Subcutaneous abdominal adipose tissue (tissue), 5 donors: ENCODE measurements at regions not wholly inside any gene's neighbourhood (a gene's known extent, or its start where the extent isn't known, plus 50 kb on each side); places are given as distances from the start of the nearest gene placed in this dataset.

Source experiments
- H3K27ac ChIP-seq: one replicate; pipeline ENCODE4 v1.7.0; 2013; ENCODE audit warnings: low read depth, mild to moderate bottlenecking, inconsistent platforms, low read length, moderate library complexity
- H3K27me3 ChIP-seq, 5 donors: one replicate each; pipeline ENCODE4 v1.7.0; 2013; ENCODE audit warnings: low read length in 5 of 5, inconsistent platforms in 1 of 5; ENCODE audit not compliant: control insufficient read depth in 5 of 5, insufficient read depth in 4 of 5
- H3K36me3 ChIP-seq, 5 donors: one replicate each; pipeline ENCODE4 v1.7.0; 2013; ENCODE audit warnings: low read length in 5 of 5; ENCODE audit not compliant: control insufficient read depth in 5 of 5, insufficient read depth in 5 of 5
- H3K4me1 ChIP-seq, 5 donors: one replicate each; pipeline ENCODE4 v1.7.0; 2013; ENCODE audit warnings: low read length in 5 of 5, mild to moderate bottlenecking in 3 of 5, moderate library complexity in 1 of 5; ENCODE audit not compliant: control insufficient read depth in 5 of 5, insufficient read depth in 5 of 5
- H3K4me3 ChIP-seq, 5 donors: one replicate each; pipeline ENCODE4 v1.7.0; 2013; ENCODE audit warnings: low read length in 5 of 5, low read depth in 1 of 5
- H3K9ac ChIP-seq, 5 donors: one replicate each; pipeline ENCODE4 v1.7.0; 2013; ENCODE audit warnings: low read length in 5 of 5, mild to moderate bottlenecking in 4 of 5, moderate library complexity in 3 of 5
- H3K9me3 ChIP-seq, 5 donors: one replicate each; pipeline ENCODE4 v1.7.0; 2013; ENCODE audit warnings: low read length in 5 of 5; ENCODE audit not compliant: control insufficient read depth in 5 of 5
- donor health status: healthy.
- donor health status: healthy.
- donor health status: healthy.
- donor health status: healthy.
- donor health status: healthy.

GRCh38 chr3:180131169-180131568, 94.4 kb upstream of the PEX5L start:
- no peaks in the 10 kb centered on the region for H3K27me3 ChIP-seq
- no peak overlapping the region for H3K9ac ChIP-seq
- H3K27ac ChIP-seq: no peak overlapping the region
- no peaks in the 10 kb centered on the region for H3K4me1 ChIP-seq
- H3K4me3 ChIP-seq: no peak overlapping the region
- H3K36me3 ChIP-seq: no peaks in the 10 kb centered on the region
- peaks cover 0 to 4% (median 0%) of the 10 kb centered on the region in 5 donors for H3K9me3 ChIP-seq

- Histone ChIP-seq H3K27me3 (no peaks in the 10 kb centered on the region), H3K9me3 (no peaks in the 10 kb centered on the region), H3K9ac (no peak overlapping the region), H3K36me3 (no peaks in the 10 kb centered on the region), H3K4me3 (no peak overlapping the region), H3K27ac (no peak overlapping the region), H3K4me1 (no peaks in the 10 kb centered on the region)
Measured at GRCh38 chr3:180135101-180135500, 98.4 kb upstream of the PEX5L start.

- Histone ChIP-seq H3K36me3 (no peaks in the 10 kb centered on the region), H3K9me3 (peaks cover 0 to 4% (median 0%) of the 10 kb centered on the region in 5 donors), H3K4me1 (no peaks in the 10 kb centered on the region), H3K4me3 (no peak overlapping the region), H3K27me3 (no peaks in the 10 kb centered on the region), H3K27ac (no peak overlapping the region), H3K9ac (no peak overlapping the region)
Measured at GRCh38 chr3:180138871-180139270, 102.1 kb upstream of the PEX5L start.

DNA sequence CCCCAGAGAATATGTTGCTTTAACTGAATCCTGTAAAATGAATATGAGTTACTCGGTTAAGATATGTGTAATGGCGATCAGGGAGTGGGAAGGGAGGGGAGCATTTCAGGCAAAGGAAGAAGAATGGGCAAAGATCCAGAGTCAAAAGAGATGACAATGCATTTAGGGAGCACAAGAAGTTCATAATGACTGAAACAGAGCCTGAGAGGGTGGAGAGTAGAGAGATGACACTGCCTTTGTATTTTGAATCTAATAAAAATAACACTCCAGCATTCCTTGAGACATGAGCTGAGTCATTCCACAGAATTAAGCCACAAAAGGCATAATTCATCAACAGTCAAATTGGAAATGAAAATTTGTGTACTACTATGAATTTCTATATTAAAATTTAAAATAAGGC, 105.3 kb upstream of the PEX5L start:
- H3K4me1 ChIP-seq: no peaks in the 10 kb centered on the region
- H3K36me3 ChIP-seq: no peaks in the 10 kb centered on the region

GRCh38 chr3:180142472-180142871, 105.7 kb upstream of the PEX5L start:
- H3K9me3 ChIP-seq: peaks cover 0 to 6% (median 0%) of the 10 kb centered on the region in 5 donors
- H3K4me1 ChIP-seq: no peaks in the 10 kb centered on the region
- H3K27ac ChIP-seq: no peak overlapping the region
- no peaks in the 10 kb centered on the region for H3K27me3 ChIP-seq
- H3K4me3 ChIP-seq: no peak overlapping the region
- no peaks in the 10 kb centered on the region for H3K36me3 ChIP-seq
- no peak overlapping the region for H3K9ac ChIP-seq

More for the DNA sequence above, 105.3 kb upstream of the PEX5L start:
- H3K9ac ChIP-seq: no peak overlapping the region
- no peaks in the 10 kb centered on the region for H3K27me3 ChIP-seq
- peaks cover 0 to 6% (median 0%) of the 10 kb centered on the region in 5 donors for H3K9me3 ChIP-seq
- no peak overlapping the region for H3K4me3 ChIP-seq
- H3K27ac ChIP-seq: no peak overlapping the region

- Histone ChIP-seq H3K4me3 (no peak overlapping the region), H3K27ac (no peak overlapping the region), H3K9ac (no peak overlapping the region), H3K36me3 (no peaks in the 10 kb centered on the region), H3K27me3 (no peaks in the 10 kb centered on the region), H3K4me1 (no peaks in the 10 kb centered on the region), H3K9me3 (peaks cover 0 to 9% (median 0%) of the 10 kb centered on the region in 5 donors)
Measured at GRCh38 chr3:180161770-180162169, 125.0 kb upstream of the PEX5L start.

GRCh38 chr3:180175572-180175971, 138.8 kb upstream of the PEX5L start:
- Histone ChIP-seq H3K36me3 (no peaks in the 10 kb centered on the region), H3K4me1 (peaks cover 0 to 50% (median 26%) of the 10 kb centered on the region in 5 donors), H3K27me3 (no peaks in the 10 kb centered on the region), H3K4me3 (no peak overlapping the region), H3K27ac (peak overlapping the region; percentile 83), H3K9me3 (peaks cover 0 to 3% (median 0%) of the 10 kb centered on the region in 5 donors), H3K9ac (no peak overlapping the region)

DNA sequence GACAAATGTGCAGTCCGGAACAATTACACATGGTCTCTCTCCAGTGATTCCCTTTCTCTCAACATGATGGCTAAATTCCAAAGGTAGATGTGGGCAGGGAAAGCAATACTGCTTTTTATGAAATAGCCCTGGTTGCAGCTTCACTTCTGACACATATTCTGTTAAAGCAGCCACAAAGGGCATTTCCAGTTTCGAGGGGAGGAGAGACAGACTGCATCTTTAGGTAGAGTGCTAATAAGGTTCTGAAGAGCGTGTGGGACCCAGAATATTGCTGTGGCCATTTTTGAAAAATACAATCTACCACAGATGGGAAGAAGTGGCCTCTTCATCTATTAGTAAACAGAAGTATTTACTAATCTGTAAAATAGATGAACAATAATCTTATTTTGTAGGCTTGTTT, 139.3 kb upstream of the PEX5L start:
- H3K4me3 ChIP-seq: no peak overlapping the region
- H3K36me3 ChIP-seq: no peaks in the 10 kb centered on the region
- no peaks in the 10 kb centered on the region for H3K27me3 ChIP-seq
- H3K9me3 ChIP-seq: peaks cover 0 to 3% (median 0%) of the 10 kb centered on the region in 5 donors
- no peak overlapping the region for H3K9ac ChIP-seq
- peaks cover 0 to 51% (median 26%) of the 10 kb centered on the region in 5 donors for H3K4me1 ChIP-seq
- H3K27ac ChIP-seq: peak overlapping the region; percentile 83

DNA sequence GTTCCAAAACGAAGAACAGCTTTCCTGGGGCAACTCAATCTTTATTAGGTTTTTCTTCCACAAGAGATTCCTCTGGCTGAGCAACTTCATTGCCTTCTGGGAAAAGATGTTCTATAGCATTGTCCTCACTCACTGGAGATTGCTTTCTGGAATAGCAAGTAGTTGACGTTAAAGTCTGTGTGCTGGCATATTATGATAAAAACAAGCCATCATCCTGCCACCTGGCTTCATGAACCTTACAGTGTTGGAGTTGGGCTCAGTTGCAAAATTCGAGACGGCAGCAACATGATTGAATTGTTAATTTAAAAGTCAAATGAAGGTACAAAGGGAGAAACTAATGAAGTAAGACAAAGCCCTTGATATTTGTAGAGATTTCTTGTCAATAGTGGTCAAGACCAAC, 140.5 kb upstream of the PEX5L start:
- no peak overlapping the region for H3K9ac ChIP-seq
- H3K36me3 ChIP-seq: no peaks in the 10 kb centered on the region
- H3K27ac ChIP-seq: peak overlapping the region; percentile 83
- H3K9me3 ChIP-seq: peaks cover 0 to 3% (median 0%) of the 10 kb centered on the region in 5 donors
- peaks cover 0 to 54% (median 26%) of the 10 kb centered on the region in 5 donors for H3K4me1 ChIP-seq
- H3K4me3 ChIP-seq: no peak overlapping the region
- H3K27me3 ChIP-seq: no peaks in the 10 kb centered on the region

GRCh38 chr3:180179562-180179961, 142.8 kb upstream of the PEX5L start:
- no peaks in the 10 kb centered on the region for H3K27me3 ChIP-seq
- peak overlapping the region in 2 of 5 donors; percentile 14 to 75 for H3K9ac ChIP-seq
- no peak overlapping the region for H3K4me3 ChIP-seq
- no peaks in the 10 kb centered on the region for H3K9me3 ChIP-seq
- H3K4me1 ChIP-seq: peaks cover 0 to 47% (median 26%) of the 10 kb centered on the region in 5 donors
- no peaks in the 10 kb centered on the region for H3K36me3 ChIP-seq
- H3K27ac ChIP-seq: peak overlapping the region; percentile 92
